ENCODE measurements at regions not wholly inside any gene's neighbourhood (a gene's known extent, or its start where the extent isn't known, plus 50 kb on each side); places are given as distances from the start of the nearest gene placed in this dataset.

DNA sequence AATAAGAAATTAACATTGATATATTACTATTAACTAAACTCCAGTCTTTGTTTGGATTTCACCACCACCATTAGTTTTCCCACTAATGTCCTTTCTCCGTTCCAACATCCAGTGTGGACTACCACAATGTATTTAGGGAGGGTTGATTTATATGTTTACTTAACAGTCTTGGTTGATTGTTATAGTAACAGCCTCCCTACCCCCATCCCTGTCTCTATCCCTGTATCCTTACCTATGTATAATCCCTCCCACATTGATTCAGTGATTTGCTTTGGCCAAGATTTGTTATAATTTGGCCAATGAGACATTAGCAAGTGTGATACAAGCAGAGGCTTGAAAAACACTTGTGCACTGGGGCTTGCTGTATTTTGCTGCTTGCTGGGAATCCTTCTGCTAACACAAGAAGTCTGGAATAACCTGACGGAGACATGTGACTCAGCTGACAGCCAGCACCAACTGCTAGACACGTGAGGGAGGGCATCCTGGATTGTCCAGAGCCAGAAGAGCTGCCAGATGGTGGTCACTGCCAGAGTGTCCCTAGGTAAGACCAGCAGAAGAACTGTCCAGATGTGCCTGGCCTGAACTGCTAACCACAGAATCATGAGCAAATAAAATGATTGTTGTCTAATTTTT, 51.2 kb upstream of the TCF7 start:
- no peak overlapping the region for H3K27ac Mint-ChIP-seq
- no peaks in the 10 kb centered on the region for H3K27me3 Mint-ChIP-seq
- no peak overlapping the region for H3K4me3 Mint-ChIP-seq

DNA sequence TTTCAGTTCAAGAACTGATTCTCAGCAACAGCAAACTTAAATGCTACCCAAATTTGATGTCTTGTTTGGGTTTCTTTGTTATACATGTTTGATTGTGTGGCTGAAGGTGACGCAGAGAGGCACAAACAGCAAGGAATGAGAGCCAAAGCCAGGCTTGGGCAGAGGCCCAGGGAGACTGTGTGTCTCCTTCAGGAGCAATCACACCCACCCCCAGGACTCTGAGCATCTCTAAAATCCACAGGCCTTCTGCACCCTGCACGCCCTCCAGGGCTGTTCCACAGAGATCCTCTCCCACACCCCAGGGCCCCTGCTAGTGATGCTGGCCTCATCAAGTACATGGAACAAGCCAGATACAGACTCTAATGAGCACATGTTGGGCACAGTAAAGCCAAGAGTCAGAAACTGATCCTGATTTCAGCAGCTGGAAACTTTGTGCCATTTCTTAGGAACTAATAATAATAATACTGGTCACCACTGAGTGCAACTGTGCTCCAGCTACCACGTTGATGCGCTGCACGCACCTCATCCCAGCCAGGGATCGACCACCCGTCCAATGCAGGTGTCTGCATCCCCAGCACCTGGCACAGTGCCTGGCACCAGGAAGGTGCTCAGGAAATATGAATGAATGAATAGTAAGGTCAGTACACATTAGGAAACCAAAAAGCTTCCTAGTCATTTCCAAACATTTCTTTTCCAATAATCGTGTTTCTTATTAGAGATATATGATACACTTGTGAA, 54.6 kb upstream of the TCF7 start:
- Mint-ChIP-seq H3K27me3 (no peaks in the 10 kb centered on the region), H3K4me3 (no peak overlapping the region), H3K36me3 (no peaks in the 10 kb centered on the region), H3K9me3 (no peaks in the 10 kb centered on the region), H3K4me1 (peaks cover 15% of the 10 kb centered on the region), H3K27ac (no peak overlapping the region)
- DNase-seq, result no peak

More for the DNA sequence above, 51.2 kb upstream of the TCF7 start:
- peaks cover 2% of the 10 kb centered on the region for H3K9me3 Mint-ChIP-seq
- no peak for DNase-seq
- peaks cover 3% of the 10 kb centered on the region for H3K36me3 Mint-ChIP-seq
- H3K4me1 Mint-ChIP-seq, result peaks cover 22% of the 10 kb centered on the region

DNA sequence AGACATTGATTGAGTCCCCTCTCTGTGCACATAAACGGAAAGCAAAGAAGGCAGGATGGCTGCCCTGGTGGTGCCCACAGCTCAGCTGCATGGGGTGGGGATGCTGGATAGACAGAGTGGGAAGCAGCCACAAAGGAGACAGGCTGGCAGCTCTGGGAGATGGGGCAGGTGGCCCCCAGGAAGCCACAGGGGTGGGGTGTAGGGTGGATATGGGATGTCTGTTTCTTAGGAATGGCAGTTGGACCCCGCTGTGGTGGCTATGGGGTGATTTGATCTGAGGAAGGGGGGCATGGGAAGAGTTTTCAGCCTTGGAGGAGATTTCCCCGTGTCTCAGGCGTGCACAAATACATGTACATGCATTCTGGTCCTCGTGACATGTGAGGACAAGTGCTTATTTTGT, 50.2 kb upstream of the VDAC1 start:
- Mint-ChIP-seq H3K27ac (no peak overlapping the region), H3K4me1 (peaks cover 58% of the 10 kb centered on the region), H3K9me3 (no peaks in the 10 kb centered on the region)

More for the DNA sequence above, 50.2 kb upstream of the VDAC1 start:
- DNase-seq, result no peak
- H3K36me3 Mint-ChIP-seq, result no peaks in the 10 kb centered on the region
- no peak overlapping the region for H3K4me3 Mint-ChIP-seq
- H3K27me3 Mint-ChIP-seq, result no peaks in the 10 kb centered on the region

Data from activated naive CD8-positive, alpha-beta T cell treated with anti-CD3 and anti-CD28 coated beads for 36 hours (primary cell).